HL-60 (cell line): ENCODE measurements at regions not wholly inside any gene's neighbourhood (a gene's known extent, or its start where the extent isn't known, plus 50 kb on each side); places are given as distances from the start of the nearest gene placed in this dataset.

Source experiments
- CTCF ChIP-seq: IDR thresholded peaks from one replicate; pipeline ENCODE4 v1.5.1; 2011; ENCODE audit warnings: low read length, control low read depth, inconsistent platforms; ENCODE audit not compliant: insufficient read depth
- GABPA ChIP-seq: IDR thresholded peaks from 2 replicates; pipeline ENCODE4 v1.6.1; 2012; ENCODE audit warnings: low read depth
- POLR2AphosphoS5 ChIP-seq: IDR thresholded peaks from 2 replicates; pipeline ENCODE4 v1.6.1; 2012; ENCODE audit warnings: low read depth
- REST ChIP-seq: IDR thresholded peaks from 2 replicates; pipeline ENCODE4 v1.6.1; 2012; ENCODE audit warnings: low read depth; ENCODE audit not compliant: insufficient replicate concordance

DNA sequence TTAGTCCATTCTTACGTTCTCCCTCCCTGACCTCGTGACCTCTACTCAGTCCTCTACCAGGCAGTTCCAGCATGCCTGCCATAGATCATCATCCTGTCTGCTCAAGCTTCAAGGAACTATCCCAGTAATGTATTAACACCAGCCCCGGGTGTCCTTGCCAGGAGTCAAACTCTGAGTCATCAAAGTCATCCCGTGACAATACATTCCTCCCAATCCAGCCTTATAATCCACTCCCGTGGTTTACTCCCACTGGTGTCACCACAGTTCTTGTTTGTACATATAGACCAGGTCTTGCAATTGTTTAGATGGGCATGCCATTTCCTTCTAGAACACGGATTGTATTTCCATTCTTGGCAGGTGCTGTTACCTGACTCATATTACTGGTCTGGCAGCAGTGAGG, 68.7 kb upstream of the TAB3 start:
- TF ChIP-seq CTCF (no peak), POLR2AphosphoS5 (no peak), GABPA (no peak), REST (no peak)
